B cell (primary cell): ENCODE measurements at regions not wholly inside any gene's neighbourhood (a gene's known extent, or its start where the extent isn't known, plus 50 kb on each side); places are given as distances from the start of the nearest gene placed in this dataset.

Experiments used
- ATAC-seq: fragments of 200-7000 bp; cut with Tn5 transposase; one replicate; pipeline ENCODE4 v1.10.0; 2021; ENCODE audit warnings: low read depth, mild to moderate bottlenecking, moderate number of reproducible peaks, moderate library complexity
- CTCF ChIA-PET: fragments of 350-600 bp; sonication (Branson Sonifier 250); formaldehyde crosslinking; loops from one replicate; lab custom pipeline; 2021; ENCODE audit warnings: antibody characterized with exemption, inconsistent platforms; lab: Charles Lee
- POLR2A ChIA-PET: fragments of 350-600 bp; sonication (Branson Sonifier 250); formaldehyde crosslinking; loops from one replicate; lab custom pipeline; 2021; ENCODE audit warnings: antibody characterized with exemption; lab: Charles Lee
- DNase-seq: peaks from one replicate; pipeline ENCODE4 v3.0.0; 2013
- H2AFZ ChIP-seq: 2 replicates; pipeline ENCODE4 v1.6.1; 2012; ENCODE audit warnings: mild to moderate bottlenecking, low read depth, low read length; ENCODE audit not compliant: insufficient read depth, poor library complexity, severe bottlenecking
- H3K27ac ChIP-seq, 2 donors: 1 replicate in 1 of 2; 2 replicates in 1 of 2; pipeline ENCODE4 v1.5.1; 2012 to 2013; ENCODE audit warnings: low read length in 2 of 2, mild to moderate bottlenecking in 2 of 2, moderate library complexity in 1 of 2
- H3K27me3 ChIP-seq, 4 experiments: fragments of 200-600 bp in 1 of 4; sonication (generic) in 1 of 4; replicated peaks in 1 of 4; 1 replicate in 2 of 4; 2 replicates in 2 of 4; pipeline versions ENCODE4 v1.6.1 to v1.7.0; 2013 to 2016; ENCODE audit warnings: low read length in 3 of 4, mild to moderate bottlenecking in 2 of 4, mixed read lengths in 1 of 4, moderate library complexity in 1 of 4; ENCODE audit not compliant: insufficient read depth in 4 of 4, control insufficient read depth in 3 of 4; ENCODE audit errors: control extremely low read depth in 1 of 4
- H3K36me3 ChIP-seq, 2 experiments: replicated peaks in 1 of 2; 1 replicate in 1 of 2; 2 replicates in 1 of 2; pipeline versions ENCODE4 v1.6.1 to v1.7.1; 2013; ENCODE audit warnings: low read length in 1 of 2; ENCODE audit not compliant: insufficient read depth in 2 of 2, control insufficient read depth in 1 of 2; ENCODE audit errors: control extremely low read depth in 1 of 2, extremely low read depth in 1 of 2
- H3K4me1 ChIP-seq, 2 donors: fragments of 200-600 bp in 1 of 2; sonication (generic) in 1 of 2; 1 replicate in 1 of 2; 2 replicates in 1 of 2; pipeline versions ENCODE4 v1.5.1 to v1.6.1; 2013 to 2017; ENCODE audit warnings: low read length in 2 of 2; ENCODE audit not compliant: control insufficient read depth in 2 of 2, insufficient read depth in 2 of 2
- H3K4me2 ChIP-seq: replicated peaks from 2 replicates; pipeline ENCODE3; 2012; ENCODE audit warnings: mild to moderate bottlenecking, low read depth, low read length; ENCODE audit not compliant: poor library complexity, severe bottlenecking
- H3K4me3 ChIP-seq, 5 experiments: fragments of 200-600 bp in 1 of 5; sonication (generic) in 1 of 5; 1 replicate in 3 of 5; 2 replicates in 2 of 5; pipeline versions ENCODE4 v1.5.1 to v1.7.0; 2011 to 2016; ENCODE audit warnings: low read length in 4 of 5, mild to moderate bottlenecking in 4 of 5, low read depth in 2 of 5, control low read depth in 1 of 5, moderate library complexity in 1 of 5; ENCODE audit not compliant: insufficient read depth in 1 of 5; ENCODE audit errors: control extremely low read depth in 1 of 5, extremely low read depth in 1 of 5
- H3K79me2 ChIP-seq: fragments of 200-600 bp; sonication (generic); one replicate; pipeline ENCODE4 v1.6.0; 2016; ENCODE audit warnings: low read length; ENCODE audit not compliant: control insufficient read depth, insufficient read depth
- H3K9ac ChIP-seq: fragments of 200-600 bp; sonication (generic); 2 replicates; pipeline ENCODE4 v1.6.1; 2017; ENCODE audit warnings: mild to moderate bottlenecking, low read length, moderate library complexity
- H3K9me3 ChIP-seq, 3 donors: one replicate each; pipeline versions ENCODE4 v1.6.1 to v1.7.1; 2013; ENCODE audit warnings: low read length in 2 of 3; ENCODE audit not compliant: control insufficient read depth in 2 of 3, insufficient read depth in 1 of 3; ENCODE audit errors: control extremely low read depth in 1 of 3
- H4K20me1 ChIP-seq: 2 replicates; pipeline ENCODE4 v1.6.0; 2012; ENCODE audit warnings: mild to moderate bottlenecking, low read length; ENCODE audit not compliant: insufficient read depth, control insufficient read depth, poor library complexity, severe bottlenecking
- H3K27ac Mint-ChIP-seq: one replicate; pipeline ENCODE4 v1.8.0; 2021; ENCODE audit warnings: mixed read lengths
- H3K27me3 Mint-ChIP-seq: one replicate; pipeline ENCODE4 v1.8.0; 2021; ENCODE audit warnings: mixed read lengths
- H3K4me1 Mint-ChIP-seq: one replicate; pipeline ENCODE4 v1.8.0; 2021; ENCODE audit warnings: mixed read lengths
- H3K4me3 Mint-ChIP-seq: one replicate; pipeline ENCODE4 v1.8.0; 2021; ENCODE audit warnings: mixed read lengths
- H3K9me3 Mint-ChIP-seq: one replicate; pipeline ENCODE4 v1.8.0; 2022; ENCODE audit warnings: mixed read lengths; ENCODE audit not compliant: insufficient read depth
- CTCF ChIP-seq: fragments of 200-600 bp; IDR thresholded peaks from one replicate; pipeline ENCODE4 v1.8.0; 2022; ENCODE audit warnings: antibody characterized with exemption, mild to moderate bottlenecking
- EZH2 ChIP-seq: IDR thresholded peaks from 2 replicates; pipeline ENCODE4 v1.6.1; 2012; ENCODE audit warnings: borderline replicate concordance, low read depth, mild to moderate bottlenecking, moderate library complexity, low read length; ENCODE audit not compliant: insufficient read depth, poor library complexity, severe bottlenecking
- WGBS: methylation state at CpG from one replicate; pipeline ENCODE4 v1.1.5; 2013; ENCODE audit warnings: missing lambda C conversion rate; ENCODE audit not compliant: insufficient coverage; 5-methylcytosine and 5-hydroxymethylcytosine counted together
- intact Hi-C: fragments of 100-400 bp; cut with micrococcal nuclease; formaldehyde crosslinking; loops from one replicate; pipeline ENCODE4 v1.10.0; 2022

DNA sequence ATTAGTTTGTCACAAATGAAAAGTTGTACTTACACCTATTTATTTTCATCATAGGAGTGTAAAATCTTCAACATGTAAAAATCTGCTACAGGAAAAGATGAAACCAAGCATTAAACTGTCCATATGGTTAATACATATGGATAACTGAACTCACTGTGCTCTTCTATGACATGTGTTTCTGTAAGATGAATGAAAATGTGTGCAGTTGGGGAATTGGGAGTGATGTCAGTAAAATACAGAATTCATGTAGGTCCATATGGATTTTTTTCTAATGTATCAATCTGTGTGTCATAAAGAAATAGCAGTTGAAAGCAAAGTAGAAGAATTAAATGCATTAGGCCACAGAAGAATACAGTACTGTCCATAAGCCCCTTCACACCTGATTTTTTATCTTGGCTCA is 178.4 kb upstream of the COL3A1 start:
- ChIA-PET POLR2A (no interaction called here), CTCF (no interaction called here)
- DNase-seq (no peak), ATAC-seq (no peak)
- Mint-ChIP-seq H3K27ac (no peak overlapping the region), H3K4me1 (no peaks in the 10 kb centered on the region), H3K4me3 (no peak overlapping the region), H3K27me3 (no peaks in the 10 kb centered on the region), H3K9me3 (peaks cover 4% of the 10 kb centered on the region)
- Histone ChIP-seq H3K9me3 (no peaks in the 10 kb centered on the region), H3K9ac (no peak overlapping the region), H3K27ac (no peak overlapping the region), H3K4me3 (no peak overlapping the region), H3K27me3 (no peaks in the 10 kb centered on the region), H2AFZ (no peak overlapping the region), H3K36me3 (no peaks in the 10 kb centered on the region), H3K4me1 (no peaks in the 10 kb centered on the region), H3K4me2 (no peak overlapping the region), H3K79me2 (no peaks in the 10 kb centered on the region), H4K20me1 (no peaks in the 10 kb centered on the region)
- TF ChIP-seq EZH2 (no peak), CTCF (no peak)
- intact Hi-C loops: no loop called here

DNA sequence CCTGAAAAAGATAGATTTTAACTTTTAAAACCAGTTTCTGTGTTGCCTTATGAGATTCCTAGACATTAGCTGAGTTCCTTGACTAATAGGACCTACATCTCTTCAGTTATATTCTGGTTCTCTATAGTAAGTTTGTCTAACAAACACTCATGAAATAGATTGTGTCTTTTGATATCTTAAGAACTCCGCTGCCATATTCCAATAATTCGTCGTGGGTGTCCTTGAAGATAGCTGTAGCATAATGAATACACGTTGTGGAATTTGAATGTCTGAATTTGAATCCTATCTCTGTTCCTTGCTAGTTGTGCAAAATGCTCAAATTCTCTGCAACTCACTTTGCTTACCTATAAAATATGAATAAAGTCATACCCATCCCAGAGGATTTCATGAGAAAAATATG is 176.8 kb upstream of the COL3A1 start:
- no peaks in the 10 kb centered on the region for H3K4me1 Mint-ChIP-seq
- no CpG with 5 or more reads among the region's 4 CpGs for WGBS

More for the DNA sequence above, 176.8 kb upstream of the COL3A1 start:
- Histone ChIP-seq H3K4me2 (no peak overlapping the region), H3K9me3 (no peaks in the 10 kb centered on the region), H2AFZ (no peak overlapping the region), H4K20me1 (no peaks in the 10 kb centered on the region), H3K4me3 (no peak overlapping the region), H3K27ac (no peak overlapping the region), H3K4me1 (no peaks in the 10 kb centered on the region), H3K36me3 (no peaks in the 10 kb centered on the region), H3K27me3 (no peaks in the 10 kb centered on the region), H3K79me2 (no peaks in the 10 kb centered on the region), H3K9ac (no peak overlapping the region)
- TF ChIP-seq EZH2 (no peak), CTCF (no peak)
- intact Hi-C loops: no loop called here
- peaks cover 4% of the 10 kb centered on the region for H3K9me3 Mint-ChIP-seq
- ChIA-PET POLR2A (no interaction called here), CTCF (no interaction called here)
- no peaks in the 10 kb centered on the region for H3K27me3 Mint-ChIP-seq
- ATAC-seq (no peak), DNase-seq (no peak)
- H3K4me3 Mint-ChIP-seq: no peak overlapping the region
- H3K27ac Mint-ChIP-seq: no peak overlapping the region
